H1 (cell line): ENCODE measurements at regions not wholly inside any gene's neighbourhood (a gene's known extent, or its start where the extent isn't known, plus 50 kb on each side); places are given as distances from the start of the nearest gene placed in this dataset.

Experiments
- CBX5 ChIP-seq: fragments of 300-800, 300-1000 bp; sonication (generic); IDR thresholded peaks from 2 replicates; pipeline ENCODE4 v1.7.1; 2016; ENCODE audit warnings: antibody characterized with exemption, low read length, low read depth
- CHD2 ChIP-seq: IDR thresholded peaks from 2 replicates; pipeline ENCODE4 v1.6.1; 2012; ENCODE audit warnings: low read length, improper control_type of control experiment
- GABPA ChIP-seq: IDR thresholded peaks from 2 replicates; pipeline ENCODE4 v1.6.1; 2011; ENCODE audit warnings: mild to moderate bottlenecking, low read length, moderate library complexity, borderline replicate concordance; ENCODE audit not compliant: insufficient read depth
- POU5F1 ChIP-seq: IDR thresholded peaks from 2 replicates; pipeline ENCODE4 v1.6.1; 2011; ENCODE audit warnings: low read depth, mild to moderate bottlenecking, low read length, moderate library complexity
- RFX5 ChIP-seq: IDR thresholded peaks from 2 replicates; pipeline ENCODE4 v1.6.1; 2011; ENCODE audit warnings: low read depth, low read length, improper control_type of control experiment, borderline replicate concordance
- RNF2 ChIP-seq: fragments of 200-900, 300-1000 bp; sonication (generic); IDR thresholded peaks from 2 replicates; pipeline ENCODE4 v1.7.1; 2016; ENCODE audit warnings: borderline replicate concordance, low read depth, mild to moderate bottlenecking, antibody characterized with exemption, low read length; ENCODE audit not compliant: poor library complexity, severe bottlenecking; ENCODE audit errors: missing control alignments
- SIN3A ChIP-seq, 2 experiments: IDR thresholded peaks in 1 of 2; conservative IDR thresholded peaks in 1 of 2; 2 replicates each; pipeline ENCODE4 v1.6.1; 2011 to 2012; ENCODE audit warnings: low read length in 2 of 2, improper control_type of control experiment in 1 of 2, low read depth in 1 of 2, mild to moderate bottlenecking in 1 of 2
- TF ChIP-seq, protein P1 (sequence below): IDR thresholded peaks from 2 replicates; pipeline ENCODE4 v1.6.1; 2012; ENCODE audit warnings: inconsistent platforms
- TF ChIP-seq, protein P2 (sequence below), 3 experiments: IDR thresholded peaks; 1 replicate in 2 of 3; 2 replicates in 1 of 3; pipeline versions ENCODE4 v1.5.1 to v1.6.1; 2011; ENCODE audit warnings: low read length in 3 of 3, mild to moderate bottlenecking in 3 of 3, inconsistent platforms in 2 of 3, low read depth in 1 of 3, moderate library complexity in 1 of 3; ENCODE audit not compliant: insufficient read depth in 1 of 3; ENCODE audit errors: control extremely low read depth in 1 of 3

DNA sequence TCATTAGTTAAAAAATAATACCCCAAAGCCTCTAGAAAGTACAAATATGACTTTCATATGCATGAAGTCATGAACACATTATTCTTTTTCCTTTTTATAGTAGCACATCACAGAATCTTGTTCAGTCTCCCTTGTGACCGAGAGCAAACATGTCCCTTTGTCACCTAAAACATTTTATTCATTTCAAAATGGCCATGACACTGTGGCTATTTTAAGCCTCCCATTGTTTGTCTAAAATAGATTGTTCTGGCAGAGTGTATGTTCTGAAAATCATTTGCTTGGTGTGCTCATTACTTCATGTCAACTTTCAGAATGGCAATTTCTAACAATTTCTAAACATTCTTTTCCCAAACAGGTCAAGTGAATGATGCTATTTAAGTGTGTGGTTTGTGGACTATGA lies 865.0 kb downstream of the JRKL start:
- no peak for TF ChIP-seq SIN3A (conservative IDR thresholded peaks at IDR 0.05 in 1 of 2, IDR thresholded peaks at IDR 0.05 in 1 of 2; ENCODE audit: low read depth in 1 of 2, low read length in 2 of 2)
- no peak for TF ChIP-seq RNF2
- TF ChIP-seq CHD2 = no peak
- no peak for TF ChIP-seq GABPA
- TF ChIP-seq, protein P1, sequence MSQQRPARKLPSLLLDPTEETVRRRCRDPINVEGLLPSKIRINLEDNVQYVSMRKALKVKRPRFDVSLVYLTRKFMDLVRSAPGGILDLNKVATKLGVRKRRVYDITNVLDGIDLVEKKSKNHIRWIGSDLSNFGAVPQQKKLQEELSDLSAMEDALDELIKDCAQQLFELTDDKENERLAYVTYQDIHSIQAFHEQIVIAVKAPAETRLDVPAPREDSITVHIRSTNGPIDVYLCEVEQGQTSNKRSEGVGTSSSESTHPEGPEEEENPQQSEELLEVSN = no peak
- TF ChIP-seq POU5F1 = no peak
- no peak for TF ChIP-seq CBX5
- TF ChIP-seq, protein P2, sequence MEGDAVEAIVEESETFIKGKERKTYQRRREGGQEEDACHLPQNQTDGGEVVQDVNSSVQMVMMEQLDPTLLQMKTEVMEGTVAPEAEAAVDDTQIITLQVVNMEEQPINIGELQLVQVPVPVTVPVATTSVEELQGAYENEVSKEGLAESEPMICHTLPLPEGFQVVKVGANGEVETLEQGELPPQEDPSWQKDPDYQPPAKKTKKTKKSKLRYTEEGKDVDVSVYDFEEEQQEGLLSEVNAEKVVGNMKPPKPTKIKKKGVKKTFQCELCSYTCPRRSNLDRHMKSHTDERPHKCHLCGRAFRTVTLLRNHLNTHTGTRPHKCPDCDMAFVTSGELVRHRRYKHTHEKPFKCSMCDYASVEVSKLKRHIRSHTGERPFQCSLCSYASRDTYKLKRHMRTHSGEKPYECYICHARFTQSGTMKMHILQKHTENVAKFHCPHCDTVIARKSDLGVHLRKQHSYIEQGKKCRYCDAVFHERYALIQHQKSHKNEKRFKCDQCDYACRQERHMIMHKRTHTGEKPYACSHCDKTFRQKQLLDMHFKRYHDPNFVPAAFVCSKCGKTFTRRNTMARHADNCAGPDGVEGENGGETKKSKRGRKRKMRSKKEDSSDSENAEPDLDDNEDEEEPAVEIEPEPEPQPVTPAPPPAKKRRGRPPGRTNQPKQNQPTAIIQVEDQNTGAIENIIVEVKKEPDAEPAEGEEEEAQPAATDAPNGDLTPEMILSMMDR (IDR thresholded peaks at IDR 0.05; ENCODE audit: control extremely low read depth in 1 of 3, insufficient read depth in 1 of 3, low read depth in 1 of 3, low read length in 3 of 3) = no peak
- no peak for TF ChIP-seq RFX5
